Upper lobe of right lung (tissue), 1 donor: ENCODE measurements at regions not wholly inside any gene's neighbourhood (a gene's known extent, or its start where the extent isn't known, plus 50 kb on each side); places are given as distances from the start of the nearest gene placed in this dataset.
A peak's percentile ranks its signal among the peaks of the same experiment; 100 is the strongest.
"Not testable (repeated sequence)": the region's sequence is repeated elsewhere in the genome, so short reads cannot be mapped to it uniquely, and the experiment has no call there.

Source experiments
- ATAC-seq: fragments of 200-7000 bp; cut with Tn5 transposase; one replicate; pipeline ENCODE4 v1.9.1; 2020; ENCODE audit warnings: mild to moderate bottlenecking, moderate library complexity
- DNase-seq: peaks from one replicate; pipeline ENCODE4 v3.0.0-alpha.2; 2020
- H3K27ac ChIP-seq: fragments of 200-600 bp; one replicate; pipeline ENCODE4 v1.8.0; 2022
- H3K27me3 ChIP-seq: fragments of 200-600 bp; one replicate; pipeline ENCODE4 v1.8.0; 2022; ENCODE audit warnings: mild to moderate bottlenecking
- H3K36me3 ChIP-seq: fragments of 200-600 bp; one replicate; pipeline ENCODE4 v1.8.0; 2022
- H3K4me1 ChIP-seq: fragments of 200-600 bp; one replicate; pipeline ENCODE4 v1.8.0; 2022
- H3K4me3 ChIP-seq: fragments of 200-600 bp; one replicate; pipeline ENCODE4 v1.8.0; 2022; ENCODE audit warnings: mild to moderate bottlenecking
- H3K9me3 ChIP-seq: fragments of 200-600 bp; one replicate; pipeline ENCODE4 v1.8.0; 2022
- intact Hi-C: fragments of 100-400 bp; cut with DNase I; formaldehyde crosslinking; loops from one replicate; pipeline ENCODE4 v1.11.0; 2022
- TF ChIP-seq, protein P1 (sequence below): fragments of 200-600 bp; IDR thresholded peaks from one replicate; pipeline ENCODE4 v1.8.0; 2022; ENCODE audit warnings: antibody characterized with exemption
- donor health status: DM: no; HTN: yes; CAD: no; lungs with severe emphysema.

GRCh38 chr14:58981840-58982239, 206.6 kb upstream of the DAAM1 start:
- intact Hi-C loops: no loop called here
- TF ChIP-seq, protein P1, sequence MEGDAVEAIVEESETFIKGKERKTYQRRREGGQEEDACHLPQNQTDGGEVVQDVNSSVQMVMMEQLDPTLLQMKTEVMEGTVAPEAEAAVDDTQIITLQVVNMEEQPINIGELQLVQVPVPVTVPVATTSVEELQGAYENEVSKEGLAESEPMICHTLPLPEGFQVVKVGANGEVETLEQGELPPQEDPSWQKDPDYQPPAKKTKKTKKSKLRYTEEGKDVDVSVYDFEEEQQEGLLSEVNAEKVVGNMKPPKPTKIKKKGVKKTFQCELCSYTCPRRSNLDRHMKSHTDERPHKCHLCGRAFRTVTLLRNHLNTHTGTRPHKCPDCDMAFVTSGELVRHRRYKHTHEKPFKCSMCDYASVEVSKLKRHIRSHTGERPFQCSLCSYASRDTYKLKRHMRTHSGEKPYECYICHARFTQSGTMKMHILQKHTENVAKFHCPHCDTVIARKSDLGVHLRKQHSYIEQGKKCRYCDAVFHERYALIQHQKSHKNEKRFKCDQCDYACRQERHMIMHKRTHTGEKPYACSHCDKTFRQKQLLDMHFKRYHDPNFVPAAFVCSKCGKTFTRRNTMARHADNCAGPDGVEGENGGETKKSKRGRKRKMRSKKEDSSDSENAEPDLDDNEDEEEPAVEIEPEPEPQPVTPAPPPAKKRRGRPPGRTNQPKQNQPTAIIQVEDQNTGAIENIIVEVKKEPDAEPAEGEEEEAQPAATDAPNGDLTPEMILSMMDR: no peak
- peaks cover 5% of the 10 kb centered on the region for H3K4me1 ChIP-seq
- H3K4me3 ChIP-seq: no peak overlapping the region
- no peak for ATAC-seq
- no peaks in the 10 kb centered on the region for H3K36me3 ChIP-seq
- H3K27ac ChIP-seq: no peak overlapping the region
- H3K9me3 ChIP-seq: no peaks in the 10 kb centered on the region
- DNase-seq: no peak
- no peaks in the 10 kb centered on the region for H3K27me3 ChIP-seq

GRCh38 chr14:58985786-58986185, 202.7 kb upstream of the DAAM1 start:
- intact Hi-C loops: no loop called here
- H3K4me3 ChIP-seq: no peak overlapping the region
- no peak for ATAC-seq
- H3K4me1 ChIP-seq: no peaks in the 10 kb centered on the region
- no peaks in the 10 kb centered on the region for H3K36me3 ChIP-seq
- H3K9me3 ChIP-seq: no peaks in the 10 kb centered on the region
- TF ChIP-seq, protein P1: no peak
- DNase-seq: no peak
- no peaks in the 10 kb centered on the region for H3K27me3 ChIP-seq
- H3K27ac ChIP-seq: no peak overlapping the region

GRCh38 chr14:58987591-58987990, 200.9 kb upstream of the DAAM1 start:
- intact Hi-C loops: no loop called here
- Histone ChIP-seq H3K27me3 (no peaks in the 10 kb centered on the region), H3K9me3 (no peaks in the 10 kb centered on the region), H3K4me3 (no peak overlapping the region), H3K36me3 (no peaks in the 10 kb centered on the region), H3K27ac (no peak overlapping the region), H3K4me1 (no peaks in the 10 kb centered on the region)
- DNase-seq (no peak), ATAC-seq (no peak)
- TF ChIP-seq, protein P1: no peak

- no peak for ATAC-seq
- no peak for DNase-seq
- Histone ChIP-seq H3K4me3 (no peak overlapping the region), H3K9me3 (no peaks in the 10 kb centered on the region), H3K27me3 (no peaks in the 10 kb centered on the region), H3K27ac (no peak overlapping the region), H3K4me1 (no peaks in the 10 kb centered on the region), H3K36me3 (no peaks in the 10 kb centered on the region)
- intact Hi-C loops: no loop called here
- TF ChIP-seq, protein P1: no peak
Observed at GRCh38 chr14:58992935-58993334, 195.5 kb upstream of the DAAM1 start.

DNA sequence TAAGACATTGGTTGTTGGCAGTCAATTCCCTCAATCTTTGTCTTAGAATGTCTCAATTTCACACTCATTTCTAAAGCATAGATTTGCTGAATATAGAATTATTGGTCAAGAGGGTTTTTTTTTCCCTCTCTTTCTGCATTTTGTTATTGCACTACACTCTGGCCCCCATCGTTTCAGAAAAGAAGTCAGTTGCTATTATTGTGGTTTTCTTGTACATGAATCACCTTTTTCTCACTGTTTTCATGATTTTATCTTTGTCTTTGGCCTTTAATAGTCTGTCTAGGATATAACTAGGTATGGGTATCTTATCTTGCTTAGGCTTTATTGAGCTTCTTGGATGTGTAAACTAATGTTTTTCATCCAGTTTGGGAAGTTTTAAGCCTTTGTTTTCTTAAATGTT, 194.3 kb upstream of the DAAM1 start:
- Histone ChIP-seq H3K9me3 (no peaks in the 10 kb centered on the region), H3K4me1 (no peaks in the 10 kb centered on the region)

DNA sequence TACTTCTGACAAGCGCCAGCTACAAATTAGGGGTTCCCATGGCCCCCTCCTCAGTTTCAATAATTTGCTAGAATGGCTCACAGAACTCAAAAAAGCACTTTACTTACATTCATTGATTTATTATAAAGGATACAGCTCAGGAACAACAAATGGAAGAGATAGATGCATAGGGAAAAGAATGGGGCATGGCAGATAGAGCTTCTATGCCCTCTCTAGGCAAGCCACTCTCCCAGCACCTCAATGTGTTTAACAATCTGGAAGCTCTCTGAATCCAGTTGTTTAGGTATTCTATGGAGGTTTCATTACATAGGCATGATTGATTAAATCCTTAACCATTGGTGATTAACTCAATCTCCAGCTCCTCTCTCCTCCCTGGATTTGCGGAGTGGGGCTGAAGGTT, 184.5 kb upstream of the DAAM1 start:
- intact Hi-C loops: no loop called here

More for the DNA sequence above, 194.3 kb upstream of the DAAM1 start:
- TF ChIP-seq, protein P1: no peak
- intact Hi-C loops: no loop called here
- no peak overlapping the region for H3K4me3 ChIP-seq
- DNase-seq (no peak), ATAC-seq (no peak)
- H3K27me3 ChIP-seq: no peaks in the 10 kb centered on the region
- no peaks in the 10 kb centered on the region for H3K36me3 ChIP-seq
- H3K27ac ChIP-seq: no peak overlapping the region

DNA sequence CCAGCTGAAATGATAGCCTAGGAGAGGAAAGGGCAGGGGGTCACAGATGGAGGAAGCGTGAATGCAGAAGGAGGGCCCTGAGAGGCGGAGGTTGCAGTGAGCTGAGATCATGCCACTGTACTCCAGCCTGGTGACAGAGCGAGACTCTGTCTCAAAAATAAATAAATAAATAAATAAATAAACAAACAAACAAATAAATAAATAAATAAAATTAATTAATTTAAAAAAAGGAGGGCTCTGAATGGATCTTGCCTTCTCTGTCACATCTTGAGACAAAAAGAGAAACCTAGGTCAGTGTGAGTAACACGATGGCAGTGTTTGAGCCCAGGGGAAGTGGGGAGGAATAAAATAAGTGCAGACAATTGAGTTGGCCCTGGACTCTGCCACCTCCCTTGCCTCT, 182.3 kb upstream of the DAAM1 start:
- H3K4me3 ChIP-seq, ATAC-seq, intact Hi-C loops, H3K36me3 ChIP-seq, DNase-seq, H3K4me1 ChIP-seq, H3K27me3 ChIP-seq, H3K9me3 ChIP-seq, H3K27ac ChIP-seq: not testable (repeated sequence)

More for the DNA sequence above, 184.5 kb upstream of the DAAM1 start:
- Histone ChIP-seq H3K4me3 (no peak overlapping the region), H3K27ac (no peak overlapping the region), H3K36me3 (no peaks in the 10 kb centered on the region), H3K4me1 (no peaks in the 10 kb centered on the region), H3K27me3 (no peaks in the 10 kb centered on the region), H3K9me3 (no peaks in the 10 kb centered on the region)
- no peak for DNase-seq
- ATAC-seq: no peak
- TF ChIP-seq, protein P1: peak; percentile 20
